HG03558 (cell line): ENCODE measurements at regions not wholly inside any gene's neighbourhood (a gene's known extent, or its start where the extent isn't known, plus 50 kb on each side); places are given as distances from the start of the nearest gene placed in this dataset.

Experiments
- ATAC-seq: cut with Tn5 transposase; IDR thresholded peaks from one replicate; pipeline ENCODE4 v1.9.1; 2021; ENCODE audit warnings: moderate number of reproducible peaks; ENCODE audit not compliant: unreplicated experiment; ENCODE audit errors: extremely low read depth

GRCh38 chr22:46086577-46087335 lies 63.6 kb upstream of the PPARA start:
- no peak for ATAC-seq

- no peak for ATAC-seq
Measured at GRCh38 chr22:46087336-46087690, 63.0 kb upstream of the PPARA start.

DNA sequence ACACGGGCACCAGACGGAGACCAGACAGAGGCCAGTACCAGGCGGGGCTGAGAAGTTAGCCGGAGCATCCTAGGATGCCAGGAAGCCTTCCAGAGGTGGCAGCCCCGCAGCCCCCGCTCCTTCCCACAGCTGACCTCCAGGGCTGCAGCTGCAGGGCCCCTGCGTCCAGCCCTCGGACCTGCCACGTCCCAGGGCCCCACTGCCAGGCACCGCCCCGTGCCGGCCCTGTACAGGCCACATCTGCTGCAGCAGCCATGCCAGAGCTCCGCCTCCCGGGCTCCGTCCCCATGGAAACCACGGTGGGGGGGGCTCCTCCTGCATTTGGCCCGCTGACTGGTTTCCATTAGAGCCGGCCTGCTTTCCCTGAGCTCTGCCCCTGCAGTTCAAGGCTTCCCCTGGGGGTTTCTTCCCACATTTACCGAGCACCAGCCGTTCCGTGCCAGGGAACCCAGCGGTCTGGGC lies 62.5 kb upstream of the PPARA start:
- no peak for ATAC-seq

DNA sequence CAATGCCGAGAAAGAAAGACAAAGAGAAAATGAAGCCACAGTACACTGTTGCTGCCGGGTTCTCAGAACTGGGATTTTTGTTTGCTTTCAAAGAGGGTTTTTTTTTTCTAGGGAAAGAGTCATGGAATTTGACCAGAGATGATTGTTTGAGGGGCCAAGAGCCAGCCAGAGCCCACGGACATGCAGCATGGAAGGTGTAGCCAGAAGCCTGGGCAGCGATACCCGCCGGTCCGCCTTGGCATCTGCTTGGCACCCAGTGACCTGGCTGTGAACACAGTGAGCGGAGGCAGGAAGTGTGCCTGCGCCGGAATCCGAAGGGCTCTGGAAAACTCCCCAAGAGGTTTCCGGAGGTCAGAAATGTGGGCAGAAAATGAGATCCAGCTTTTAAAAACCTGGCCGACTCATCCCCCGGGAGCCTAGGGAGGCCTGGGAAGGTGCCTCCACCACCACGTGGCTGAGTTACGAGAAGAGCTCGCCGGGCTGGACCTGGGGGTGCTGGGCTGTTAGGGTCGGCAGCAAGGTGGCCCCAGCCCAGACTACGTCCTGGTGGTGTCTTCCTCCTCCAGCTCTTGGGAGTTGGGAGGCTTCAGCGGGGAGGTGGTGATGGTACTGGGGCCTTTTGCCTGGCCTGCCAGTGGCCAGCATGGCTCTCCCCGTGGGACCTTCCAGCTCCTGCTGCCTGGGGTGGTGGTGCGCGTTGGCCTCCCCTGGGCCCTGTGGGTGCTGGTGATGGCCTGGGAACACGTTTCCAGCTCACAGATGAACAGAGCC lies 61.6 kb upstream of the PPARA start:
- no peak for ATAC-seq

- ATAC-seq, result no peak
Measured at GRCh38 chr22:46089426-46090035, 60.8 kb upstream of the PPARA start.

DNA sequence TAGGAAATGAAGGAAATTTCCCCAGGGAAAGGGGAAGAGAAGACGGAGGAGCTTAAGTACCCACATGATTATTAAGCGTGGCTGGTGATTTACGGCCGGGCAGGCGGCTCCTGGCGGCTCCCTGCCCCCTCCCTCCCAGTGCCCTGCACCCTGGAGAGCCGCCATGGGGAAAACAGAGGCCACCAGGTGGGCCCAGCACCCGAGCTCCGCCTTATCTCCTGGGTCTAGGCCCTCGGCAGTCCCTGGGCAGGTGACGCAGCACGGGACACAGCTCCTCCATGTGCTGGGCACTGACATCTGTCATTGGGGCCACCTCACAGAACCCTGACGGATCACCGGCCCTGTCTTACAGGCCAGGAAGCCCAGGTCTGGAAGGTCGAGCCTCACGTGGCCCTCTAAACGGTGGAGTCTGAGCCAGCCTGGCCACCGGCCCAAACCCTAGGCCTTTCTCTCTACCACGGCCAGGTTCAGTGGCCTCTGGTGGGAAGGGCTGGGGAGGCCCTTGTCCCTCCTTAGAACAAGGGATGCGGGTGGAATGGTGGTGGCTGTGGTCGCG lies 60.2 kb upstream of the PPARA start:
- ATAC-seq, result no peak

DNA sequence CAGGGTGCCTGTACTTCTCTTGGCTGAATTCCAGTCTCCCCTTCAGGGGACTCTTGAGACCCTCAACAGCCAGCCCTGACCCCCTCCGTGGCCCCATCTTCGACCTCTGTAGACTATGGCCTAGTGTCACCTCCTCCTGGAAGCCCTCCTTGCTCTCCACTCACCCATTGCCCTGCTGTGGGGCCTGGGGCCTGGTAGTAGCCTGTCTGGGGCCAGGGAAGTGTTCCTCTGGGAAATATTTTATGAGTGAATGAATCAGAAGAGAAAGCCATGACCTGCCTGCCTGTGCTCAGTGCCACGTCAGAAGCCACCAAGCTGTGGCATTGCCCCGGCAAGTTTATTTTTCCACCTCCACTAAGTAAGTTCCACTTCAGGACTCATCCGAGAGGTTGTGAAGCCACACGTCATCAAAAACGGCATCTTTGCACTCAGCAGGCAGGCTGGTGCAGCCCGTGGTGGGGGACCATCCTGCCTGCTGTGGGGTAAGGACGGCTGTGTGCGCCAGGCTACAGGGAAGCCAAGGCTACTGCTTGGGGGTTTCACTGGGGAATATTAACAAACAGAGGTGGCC lies 59.6 kb upstream of the PPARA start:
- ATAC-seq, result no peak

- no peak for ATAC-seq
Measured at GRCh38 chr22:46091277-46091977, 58.9 kb upstream of the PPARA start.

- ATAC-seq, result no peak
Measured at GRCh38 chr22:46092011-46092410, 58.3 kb upstream of the PPARA start.

DNA sequence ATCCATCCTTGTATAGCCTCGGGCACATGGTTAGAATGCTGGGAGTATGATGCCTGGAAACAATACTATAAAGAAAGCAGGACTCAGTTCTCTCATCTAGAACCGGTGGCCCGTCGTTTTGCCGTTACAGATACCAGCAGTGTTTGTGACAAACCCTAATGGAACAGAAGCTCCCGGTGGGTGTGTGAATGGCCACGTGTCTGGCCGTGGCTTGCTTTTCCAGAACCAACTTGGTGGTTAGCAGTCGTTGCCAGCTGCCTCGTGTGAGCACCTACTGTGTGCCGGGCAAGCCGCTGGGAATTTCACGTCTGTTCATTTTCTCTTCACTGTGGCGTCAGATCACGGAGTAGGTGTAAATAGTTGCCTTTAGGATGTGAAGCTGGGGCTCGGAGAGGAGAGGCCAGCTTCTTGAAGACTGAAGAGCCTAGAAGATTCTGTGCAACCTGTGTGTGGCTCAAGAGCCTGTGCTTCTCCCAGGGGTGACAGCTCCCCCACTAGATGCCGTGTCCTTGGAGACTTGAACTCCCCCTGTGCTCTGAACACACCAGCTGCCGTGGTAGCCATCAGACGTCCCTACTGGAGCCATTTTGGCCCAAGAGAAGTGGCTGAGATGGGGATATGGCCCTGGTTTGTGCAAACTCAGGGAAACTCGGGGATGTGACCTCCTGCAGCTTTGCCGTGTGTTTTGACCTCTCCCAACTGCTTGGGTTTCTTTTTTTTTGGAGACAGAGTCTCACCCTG lies 57.5 kb upstream of the PPARA start:
- no peak for ATAC-seq

GRCh38 chr22:46093796-46094195 lies 56.5 kb upstream of the PPARA start:
- ATAC-seq, result no peak

DNA sequence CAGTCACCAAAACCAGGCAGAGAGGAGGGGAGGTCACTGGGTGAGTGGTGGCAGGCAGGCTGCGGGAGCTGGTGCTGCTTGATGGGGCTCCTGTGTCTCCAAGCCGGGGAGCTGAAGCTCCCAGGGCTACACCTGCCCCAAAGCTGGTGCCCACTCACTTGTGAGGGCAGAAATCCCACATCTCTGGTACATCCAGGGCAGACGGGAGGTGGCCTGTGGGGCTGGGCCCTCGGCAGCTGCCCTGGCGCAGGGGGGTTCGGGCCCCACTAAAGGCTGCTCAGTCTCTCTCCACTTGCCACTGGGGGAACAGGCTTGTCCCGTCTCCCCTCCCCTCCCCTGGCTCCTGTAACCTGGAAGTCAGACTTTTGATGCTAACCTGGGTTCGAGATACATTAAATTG lies 55.6 kb upstream of the PPARA start:
- ATAC-seq, result no peak

- no peak for ATAC-seq
Measured at GRCh38 chr22:46096051-46096450, 54.3 kb upstream of the PPARA start.

- ATAC-seq, result no peak
Measured at GRCh38 chr22:46096706-46097230, 53.6 kb upstream of the PPARA start.

GRCh38 chr22:46097268-46097900 lies 52.9 kb upstream of the PPARA start:
- no peak for ATAC-seq

- no peak for ATAC-seq
Measured at GRCh38 chr22:46098525-46099475, 51.5 kb upstream of the PPARA start.

DNA sequence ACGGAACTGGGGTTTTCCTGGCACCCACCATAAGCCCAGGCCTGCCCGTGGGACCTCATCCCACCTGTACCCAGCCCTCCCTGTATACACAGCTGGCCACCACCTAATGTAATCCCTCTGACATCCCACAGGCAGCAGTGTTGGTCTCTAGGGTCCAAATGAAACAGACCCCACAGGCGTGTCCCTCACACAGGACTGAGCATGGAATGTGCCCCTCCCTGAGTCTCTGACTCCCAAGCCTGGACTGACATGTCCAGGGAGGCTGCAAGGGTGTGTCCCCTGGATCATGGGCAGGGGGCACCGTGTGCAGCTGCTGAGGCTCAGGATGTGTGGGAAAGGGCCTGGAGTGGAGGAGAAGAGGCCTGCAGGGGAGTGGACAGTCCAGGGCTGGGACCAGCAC lies 50.6 kb upstream of the PPARA start:
- no peak for ATAC-seq
